ENCODE measurements at regions not wholly inside any gene's neighbourhood (a gene's known extent, or its start where the extent isn't known, plus 50 kb on each side); places are given as distances from the start of the nearest gene placed in this dataset.

DNA sequence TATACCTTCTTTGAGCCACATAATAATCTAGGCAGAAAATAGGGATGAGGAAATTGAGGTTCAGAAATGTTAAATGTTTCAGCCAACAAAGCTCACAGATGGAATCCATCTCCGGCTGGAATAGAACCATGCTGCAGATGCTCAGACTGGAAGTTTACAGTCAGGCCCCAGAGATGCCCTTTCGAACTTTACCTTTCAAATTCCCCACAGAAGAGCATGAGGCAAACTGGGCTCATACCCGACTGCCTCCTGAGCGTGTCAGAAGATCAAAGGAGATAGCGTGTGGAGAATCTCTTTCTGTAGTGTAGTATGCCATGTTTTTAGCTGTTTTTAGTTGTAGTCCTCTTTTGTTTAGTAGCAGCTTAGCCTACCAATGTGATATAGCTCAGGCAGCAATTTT, 72.0 kb upstream of the DAP start:
- no peaks in the 10 kb centered on the region for H3K27me3 ChIP-seq
- no peaks in the 10 kb centered on the region for H3K4me1 ChIP-seq
- H3K4me3 ChIP-seq (replicated peaks in 1 of 3), result no peak overlapping the region
- DNase-seq, result no peak
- intact Hi-C loops (cut with DNase I), result no loop called here
- H3K36me3 ChIP-seq, result no peaks in the 10 kb centered on the region
- WGBS, 2 donors, result 64 to 75% methylated on average over 5 of the region's 5 CpGs
- no peaks in the 10 kb centered on the region for H3K9me3 ChIP-seq
- H3K27ac ChIP-seq, result no peak overlapping the region
- no peak for TF ChIP-seq POLR2A (IDR thresholded peaks at IDR 0.05)
- TF ChIP-seq, protein P1, sequence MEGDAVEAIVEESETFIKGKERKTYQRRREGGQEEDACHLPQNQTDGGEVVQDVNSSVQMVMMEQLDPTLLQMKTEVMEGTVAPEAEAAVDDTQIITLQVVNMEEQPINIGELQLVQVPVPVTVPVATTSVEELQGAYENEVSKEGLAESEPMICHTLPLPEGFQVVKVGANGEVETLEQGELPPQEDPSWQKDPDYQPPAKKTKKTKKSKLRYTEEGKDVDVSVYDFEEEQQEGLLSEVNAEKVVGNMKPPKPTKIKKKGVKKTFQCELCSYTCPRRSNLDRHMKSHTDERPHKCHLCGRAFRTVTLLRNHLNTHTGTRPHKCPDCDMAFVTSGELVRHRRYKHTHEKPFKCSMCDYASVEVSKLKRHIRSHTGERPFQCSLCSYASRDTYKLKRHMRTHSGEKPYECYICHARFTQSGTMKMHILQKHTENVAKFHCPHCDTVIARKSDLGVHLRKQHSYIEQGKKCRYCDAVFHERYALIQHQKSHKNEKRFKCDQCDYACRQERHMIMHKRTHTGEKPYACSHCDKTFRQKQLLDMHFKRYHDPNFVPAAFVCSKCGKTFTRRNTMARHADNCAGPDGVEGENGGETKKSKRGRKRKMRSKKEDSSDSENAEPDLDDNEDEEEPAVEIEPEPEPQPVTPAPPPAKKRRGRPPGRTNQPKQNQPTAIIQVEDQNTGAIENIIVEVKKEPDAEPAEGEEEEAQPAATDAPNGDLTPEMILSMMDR (IDR thresholded peaks at IDR 0.05), result no peak

DNA sequence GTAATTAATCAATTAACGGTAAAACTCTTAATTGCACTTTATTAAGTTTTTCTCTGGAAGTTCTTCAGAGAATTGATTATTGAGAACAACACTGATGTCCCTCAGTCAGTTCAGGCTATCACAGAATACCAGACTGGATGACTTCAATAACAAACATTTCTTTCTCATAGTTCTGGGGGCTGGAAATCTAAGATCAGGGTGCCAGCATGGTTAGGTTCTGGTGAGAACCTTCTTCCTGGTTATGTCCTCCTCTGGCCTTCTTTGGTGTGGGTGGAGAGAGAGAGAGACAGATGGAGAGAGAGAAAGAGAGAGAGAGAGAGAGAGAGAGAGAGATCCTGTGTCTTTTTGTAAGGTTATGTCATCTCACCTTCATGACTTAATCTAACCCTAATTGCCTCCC, 71.4 kb upstream of the DAP start:
- H3K27ac ChIP-seq, result no peak overlapping the region
- DNase-seq, result no peak
- TF ChIP-seq, protein P1 (IDR thresholded peaks at IDR 0.05), result no peak
- no peak for TF ChIP-seq POLR2A (IDR thresholded peaks at IDR 0.05)
- H3K9me3 ChIP-seq, result no peaks in the 10 kb centered on the region
- H3K4me1 ChIP-seq, result no peaks in the 10 kb centered on the region
- intact Hi-C loops (cut with DNase I), result no loop called here
- no peak overlapping the region for H3K4me3 ChIP-seq (replicated peaks in 1 of 3)
- H3K27me3 ChIP-seq, result no peaks in the 10 kb centered on the region
- no peaks in the 10 kb centered on the region for H3K36me3 ChIP-seq
- WGBS, 2 donors, result 90 to 98% methylated on average over 1 of the region's 1 CpG

DNA sequence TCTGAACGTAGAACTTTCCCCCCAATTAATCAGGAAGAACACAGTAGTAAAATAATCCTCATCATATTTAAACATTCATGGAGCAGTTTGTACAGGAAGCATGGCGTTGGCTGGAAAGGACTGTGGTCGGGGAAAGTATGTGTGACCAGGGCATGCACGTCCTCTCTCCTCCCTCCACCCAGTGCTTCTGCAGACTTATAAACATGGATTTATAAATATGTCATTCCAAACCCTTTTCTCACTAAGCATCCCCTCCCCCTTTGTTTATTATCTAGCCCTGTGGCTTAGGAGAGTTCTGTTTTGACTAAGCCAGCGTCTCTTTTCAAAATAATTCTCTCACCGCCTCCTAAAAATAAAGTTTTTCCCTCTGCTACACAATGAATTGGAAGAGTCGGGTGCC, 70.4 kb upstream of the DAP start:
- 76 to 78% methylated on average over 7 of the region's 7 CpGs for WGBS, 2 donors
- Histone ChIP-seq H3K27ac (no peak overlapping the region), H3K36me3 (no peaks in the 10 kb centered on the region), H3K4me3 (replicated peaks in 1 of 3) (no peak overlapping the region), H3K4me1 (no peaks in the 10 kb centered on the region), H3K27me3 (no peaks in the 10 kb centered on the region), H3K9me3 (no peaks in the 10 kb centered on the region)
- no peak for TF ChIP-seq POLR2A (IDR thresholded peaks at IDR 0.05)
- TF ChIP-seq, protein P1 (IDR thresholded peaks at IDR 0.05), result no peak
- DNase-seq, result no peak
- intact Hi-C loops (cut with DNase I), result no loop called here

DNA sequence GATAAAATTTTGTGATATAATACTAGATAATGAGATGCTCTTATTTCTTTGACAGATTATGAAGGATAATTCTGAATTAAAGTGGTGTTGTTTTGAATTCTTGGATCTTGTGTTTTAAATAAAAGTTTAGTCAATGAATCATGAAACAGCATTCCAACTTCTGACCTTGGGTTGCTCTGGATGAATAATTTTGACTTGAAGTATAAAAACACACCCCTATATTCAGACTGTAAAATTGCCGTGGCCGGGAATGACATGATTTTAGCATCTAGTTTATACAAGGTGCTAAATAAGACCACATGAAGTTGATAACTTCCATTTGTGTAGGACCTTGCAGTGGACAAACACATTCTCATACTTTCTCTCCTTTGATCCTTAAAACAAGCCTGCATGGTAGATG, 67.2 kb upstream of the DAP start:
- 55 to 62% methylated on average over 2 of the region's 2 CpGs for WGBS, 2 donors
- no peak overlapping the region for H3K27ac ChIP-seq
- no peak for DNase-seq

DNA sequence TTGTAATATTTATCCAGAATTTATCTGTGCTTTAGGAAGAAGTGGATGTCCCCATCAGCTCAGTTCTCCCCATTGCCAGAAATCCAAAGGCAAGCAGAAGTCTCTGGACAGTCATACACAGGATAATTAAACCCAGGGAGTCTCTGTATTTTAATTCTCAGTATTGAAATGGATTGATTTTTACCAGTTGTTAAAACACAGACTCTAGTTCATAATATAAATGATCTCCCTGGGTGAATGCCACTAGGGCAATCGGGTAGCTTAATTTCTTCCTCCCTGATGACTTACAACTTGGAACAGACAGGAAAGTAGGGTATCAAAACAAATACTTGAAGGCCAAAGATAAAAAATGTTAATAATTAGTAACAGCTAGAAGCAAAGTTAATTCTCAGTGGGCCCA, 66.5 kb upstream of the DAP start:
- Histone ChIP-seq H3K4me3 (replicated peaks in 1 of 3) (no peak overlapping the region), H3K27me3 (no peaks in the 10 kb centered on the region), H3K27ac (no peak overlapping the region), H3K36me3 (no peaks in the 10 kb centered on the region), H3K4me1 (no peaks in the 10 kb centered on the region), H3K9me3 (no peaks in the 10 kb centered on the region)
- no peak for DNase-seq
- 70 to 73% methylated on average over 1 of the region's 1 CpG for WGBS, 2 donors
- intact Hi-C loops (cut with DNase I), result no loop called here
- TF ChIP-seq POLR2A (IDR thresholded peaks at IDR 0.05), result no peak
- TF ChIP-seq, protein P1 (IDR thresholded peaks at IDR 0.05), result no peak

More for the DNA sequence above, 67.2 kb upstream of the DAP start:
- no peaks in the 10 kb centered on the region for H3K4me1 ChIP-seq
- no peaks in the 10 kb centered on the region for H3K9me3 ChIP-seq
- no peaks in the 10 kb centered on the region for H3K36me3 ChIP-seq
- no peak for TF ChIP-seq POLR2A (IDR thresholded peaks at IDR 0.05)
- TF ChIP-seq, protein P1 (IDR thresholded peaks at IDR 0.05), result no peak
- no peak overlapping the region for H3K4me3 ChIP-seq (replicated peaks in 1 of 3)
- H3K27me3 ChIP-seq, result no peaks in the 10 kb centered on the region
- intact Hi-C loops (cut with DNase I), result no loop called here

Measured in thyroid gland (tissue), 4 donors.